B cell (primary cell): ENCODE measurements at regions not wholly inside any gene's neighbourhood (a gene's known extent, or its start where the extent isn't known, plus 50 kb on each side); places are given as distances from the start of the nearest gene placed in this dataset.

Experiments
- CTCF ChIP-seq: fragments of 200-600 bp; IDR thresholded peaks from one replicate; pipeline ENCODE4 v1.8.0; 2022; ENCODE audit warnings: antibody characterized with exemption, mild to moderate bottlenecking
- EZH2 ChIP-seq: IDR thresholded peaks from 2 replicates; pipeline ENCODE4 v1.6.1; 2012; ENCODE audit warnings: borderline replicate concordance, low read depth, mild to moderate bottlenecking, moderate library complexity, low read length; ENCODE audit not compliant: insufficient read depth, poor library complexity, severe bottlenecking

- TF ChIP-seq CTCF (no peak), EZH2 (no peak)
Measured at GRCh38 chr13:109922518-109922917, 136.1 kb upstream of the IRS2 start.
